DOHH2 (cell line): ENCODE measurements at regions not wholly inside any gene's neighbourhood (a gene's known extent, or its start where the extent isn't known, plus 50 kb on each side); places are given as distances from the start of the nearest gene placed in this dataset.
"Not testable (repeated sequence)": the region's sequence is repeated elsewhere in the genome, so short reads cannot be mapped to it uniquely, and the experiment has no call there.

Experiments used
- H3F3A ChIP-seq: fragments of 200-600 bp; sonication (generic), shearing (Covaris generic); 2 replicates; pipeline ENCODE4 v1.6.0; 2016; ENCODE audit warnings: antibody characterized with exemption, mild to moderate bottlenecking; ENCODE audit not compliant: control insufficient read depth, insufficient read depth
- H3K27ac ChIP-seq: fragments of 200-600 bp; sonication (generic); 2 replicates; pipeline ENCODE4 v1.5.1; 2014; ENCODE audit warnings: low read depth, mild to moderate bottlenecking, low read length, moderate library complexity
- H3K27me3 ChIP-seq: fragments of 200-600 bp; sonication (generic); 2 replicates; pipeline ENCODE4 v1.6.1; 2014; ENCODE audit warnings: mild to moderate bottlenecking, low read length, mixed read lengths; ENCODE audit not compliant: control insufficient read depth
- H3K36me3 ChIP-seq: fragments of 200-600 bp; sonication (generic); 2 replicates; pipeline ENCODE4 v1.6.1; 2014; ENCODE audit warnings: mild to moderate bottlenecking, low read length, moderate library complexity, mixed read lengths; ENCODE audit not compliant: control insufficient read depth
- H3K4me1 ChIP-seq: fragments of 200-600 bp; sonication (generic); 2 replicates; pipeline ENCODE4 v1.6.1; 2014; ENCODE audit warnings: mild to moderate bottlenecking, low read length, mixed read lengths; ENCODE audit not compliant: control insufficient read depth
- H3K4me2 ChIP-seq: fragments of 200-600 bp; sonication (generic); 2 replicates; pipeline ENCODE4 v1.6.0; 2014; ENCODE audit warnings: mild to moderate bottlenecking, low read length, moderate library complexity
- H3K4me3 ChIP-seq: fragments of 200-600 bp; sonication (generic); 2 replicates; pipeline ENCODE4 v1.5.1; 2014; ENCODE audit warnings: mild to moderate bottlenecking, low read length, mixed read lengths
- H3K79me2 ChIP-seq: fragments of 200-600 bp; sonication (generic); 2 replicates; pipeline ENCODE4 v1.6.1; 2014; ENCODE audit warnings: mild to moderate bottlenecking, low read length, mixed read lengths; ENCODE audit not compliant: control insufficient read depth
- H3K9me2 ChIP-seq: fragments of 200-600 bp; sonication (generic); replicated peaks from 2 replicates; pipeline ENCODE4 v1.6.1; 2014; ENCODE audit warnings: mild to moderate bottlenecking, low read length, mixed read lengths; ENCODE audit not compliant: control insufficient read depth
- H3K9me3 ChIP-seq: fragments of 200-600 bp; sonication (generic); 2 replicates; pipeline ENCODE4 v1.6.1; 2014; ENCODE audit warnings: antibody characterized with exemption, low read length, mixed read lengths; ENCODE audit not compliant: control insufficient read depth, insufficient read depth
- H4K20me1 ChIP-seq: fragments of 200-600 bp; sonication (generic); 2 replicates; pipeline ENCODE4 v1.6.0; 2014; ENCODE audit warnings: low read depth, mild to moderate bottlenecking, antibody characterized with exemption, low read length, moderate library complexity; ENCODE audit not compliant: control insufficient read depth, insufficient read depth
- EZH2phosphoT487 ChIP-seq: fragments of 200-600 bp; sonication (generic); IDR thresholded peaks from 2 replicates; pipeline ENCODE4 v1.6.1; 2017; ENCODE audit warnings: borderline replicate concordance, mild to moderate bottlenecking, antibody characterized with exemption, low read length, moderate library complexity, mixed read lengths
- TF ChIP-seq, protein P1 (sequence below): fragments of 200-600 bp; sonication (generic); IDR thresholded peaks from one replicate; pipeline ENCODE4 v1.5.1; 2014; ENCODE audit warnings: antibody characterized with exemption, mild to moderate bottlenecking, low read depth, low read length; ENCODE audit not compliant: poor library complexity, severe bottlenecking

- Histone ChIP-seq H3K36me3 (no peaks in the 10 kb centered on the region), H3K4me1 (no peaks in the 10 kb centered on the region), H3K27me3 (no peaks in the 10 kb centered on the region), H3F3A (no peaks in the 10 kb centered on the region), H3K4me2 (no peak overlapping the region), H3K9me3 (no peaks in the 10 kb centered on the region), H3K79me2 (no peaks in the 10 kb centered on the region), H3K4me3 (no peak overlapping the region), H3K27ac (no peak overlapping the region), H4K20me1 (no peaks in the 10 kb centered on the region), H3K9me2 (no peaks in the 10 kb centered on the region)
- TF ChIP-seq, protein P1, sequence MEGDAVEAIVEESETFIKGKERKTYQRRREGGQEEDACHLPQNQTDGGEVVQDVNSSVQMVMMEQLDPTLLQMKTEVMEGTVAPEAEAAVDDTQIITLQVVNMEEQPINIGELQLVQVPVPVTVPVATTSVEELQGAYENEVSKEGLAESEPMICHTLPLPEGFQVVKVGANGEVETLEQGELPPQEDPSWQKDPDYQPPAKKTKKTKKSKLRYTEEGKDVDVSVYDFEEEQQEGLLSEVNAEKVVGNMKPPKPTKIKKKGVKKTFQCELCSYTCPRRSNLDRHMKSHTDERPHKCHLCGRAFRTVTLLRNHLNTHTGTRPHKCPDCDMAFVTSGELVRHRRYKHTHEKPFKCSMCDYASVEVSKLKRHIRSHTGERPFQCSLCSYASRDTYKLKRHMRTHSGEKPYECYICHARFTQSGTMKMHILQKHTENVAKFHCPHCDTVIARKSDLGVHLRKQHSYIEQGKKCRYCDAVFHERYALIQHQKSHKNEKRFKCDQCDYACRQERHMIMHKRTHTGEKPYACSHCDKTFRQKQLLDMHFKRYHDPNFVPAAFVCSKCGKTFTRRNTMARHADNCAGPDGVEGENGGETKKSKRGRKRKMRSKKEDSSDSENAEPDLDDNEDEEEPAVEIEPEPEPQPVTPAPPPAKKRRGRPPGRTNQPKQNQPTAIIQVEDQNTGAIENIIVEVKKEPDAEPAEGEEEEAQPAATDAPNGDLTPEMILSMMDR: no peak
- no peak for TF ChIP-seq EZH2phosphoT487
Measured at GRCh38 chr6:86028776-86029175, 386.1 kb upstream of the SYNCRIP start.

- H3K9me3 ChIP-seq, H3K27me3 ChIP-seq, H3K36me3 ChIP-seq, H3K79me2 ChIP-seq, H3F3A ChIP-seq, H3K27ac ChIP-seq, H3K4me1 ChIP-seq, H3K4me3 ChIP-seq, H3K9me2 ChIP-seq, H3K4me2 ChIP-seq, H4K20me1 ChIP-seq: not testable (repeated sequence)
Measured at GRCh38 chr6:86026890-86027289, 384.2 kb upstream of the SYNCRIP start.

DNA sequence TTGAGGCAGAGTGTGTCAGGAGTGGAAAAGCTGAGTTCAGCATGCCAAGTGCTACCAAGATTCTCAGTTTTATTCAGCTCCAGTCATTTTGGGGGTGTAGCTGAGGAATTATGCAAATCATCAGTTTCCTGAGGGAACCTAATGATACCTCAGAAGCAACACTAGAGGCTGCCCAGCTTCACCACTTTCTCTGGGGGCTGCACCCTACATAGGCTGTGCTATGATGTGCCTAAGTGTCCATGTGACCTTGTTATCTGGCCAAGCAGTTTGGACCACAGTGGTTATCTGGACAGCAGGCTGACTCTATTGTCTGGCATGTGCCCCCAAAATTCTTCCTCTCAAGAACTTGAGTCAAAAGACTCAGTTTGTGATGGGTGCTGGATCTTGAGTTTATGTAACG, 374.6 kb upstream of the SYNCRIP start:
- Histone ChIP-seq H3K27me3 (no peaks in the 10 kb centered on the region), H3K9me3 (no peaks in the 10 kb centered on the region), H3K36me3 (no peaks in the 10 kb centered on the region), H4K20me1 (no peaks in the 10 kb centered on the region), H3K4me3 (no peak overlapping the region), H3F3A (no peaks in the 10 kb centered on the region), H3K4me2 (no peak overlapping the region), H3K9me2 (no peaks in the 10 kb centered on the region), H3K4me1 (no peaks in the 10 kb centered on the region), H3K79me2 (no peaks in the 10 kb centered on the region), H3K27ac (no peak overlapping the region)
- TF ChIP-seq, protein P1: no peak
- no peak for TF ChIP-seq EZH2phosphoT487

DNA sequence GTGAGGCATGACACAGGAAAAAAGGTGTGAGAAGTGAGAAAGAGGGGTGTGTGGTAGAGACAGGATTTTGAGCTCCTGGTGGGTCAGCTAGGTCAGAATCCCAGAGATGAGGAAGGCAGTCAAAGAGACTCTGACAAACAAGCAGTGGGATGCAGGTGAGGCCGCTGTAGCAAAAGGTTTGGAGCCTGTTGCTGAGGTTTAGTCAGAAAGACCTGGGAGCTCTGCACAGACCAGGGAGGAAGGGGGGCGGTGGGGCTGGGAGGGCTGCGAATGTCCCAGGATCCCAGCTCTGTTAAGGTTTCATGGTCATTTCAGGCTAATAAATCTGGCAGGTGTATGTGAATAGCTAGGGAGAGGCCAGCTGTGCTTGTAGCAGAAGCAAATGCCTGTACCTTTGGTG, 373.9 kb upstream of the SYNCRIP start:
- Histone ChIP-seq H3K9me2 (no peaks in the 10 kb centered on the region), H3K36me3 (no peaks in the 10 kb centered on the region), H3K9me3 (no peaks in the 10 kb centered on the region), H3K4me3 (no peak overlapping the region), H3K4me2 (no peak overlapping the region), H3K27ac (no peak overlapping the region), H3K27me3 (no peaks in the 10 kb centered on the region), H3K4me1 (no peaks in the 10 kb centered on the region), H3F3A (no peaks in the 10 kb centered on the region), H3K79me2 (no peaks in the 10 kb centered on the region), H4K20me1 (no peaks in the 10 kb centered on the region)
- TF ChIP-seq EZH2phosphoT487: no peak
- TF ChIP-seq, protein P1: no peak
